Endothelial cell of umbilical vein (primary cell): ENCODE measurements at regions not wholly inside any gene's neighbourhood (a gene's known extent, or its start where the extent isn't known, plus 50 kb on each side); places are given as distances from the start of the nearest gene placed in this dataset.

Experiments
- EZH2 ChIP-seq: IDR thresholded peaks from 2 replicates; pipeline ENCODE4 v1.6.1; 2012; ENCODE audit warnings: borderline replicate concordance, low read depth, mild to moderate bottlenecking, moderate library complexity, low read length, inconsistent platforms; ENCODE audit not compliant: severe bottlenecking
- POLR2A ChIP-seq: IDR thresholded peaks from 2 replicates; pipeline ENCODE4 v1.6.1; 2012; ENCODE audit warnings: low read depth, mild to moderate bottlenecking, control low read depth, low read length
- TF ChIP-seq, protein P1 (sequence below), 2 donors: IDR thresholded peaks; 1 replicate in 1 of 2; 2 replicates in 1 of 2; pipeline ENCODE4 v1.5.1; 2011; ENCODE audit warnings: low read length in 2 of 2, mild to moderate bottlenecking in 2 of 2, moderate library complexity in 2 of 2, control low read depth in 1 of 2, inconsistent platforms in 1 of 2, low read depth in 1 of 2; ENCODE audit not compliant: insufficient read depth in 1 of 2; ENCODE audit errors: extremely low read depth in 1 of 2

DNA sequence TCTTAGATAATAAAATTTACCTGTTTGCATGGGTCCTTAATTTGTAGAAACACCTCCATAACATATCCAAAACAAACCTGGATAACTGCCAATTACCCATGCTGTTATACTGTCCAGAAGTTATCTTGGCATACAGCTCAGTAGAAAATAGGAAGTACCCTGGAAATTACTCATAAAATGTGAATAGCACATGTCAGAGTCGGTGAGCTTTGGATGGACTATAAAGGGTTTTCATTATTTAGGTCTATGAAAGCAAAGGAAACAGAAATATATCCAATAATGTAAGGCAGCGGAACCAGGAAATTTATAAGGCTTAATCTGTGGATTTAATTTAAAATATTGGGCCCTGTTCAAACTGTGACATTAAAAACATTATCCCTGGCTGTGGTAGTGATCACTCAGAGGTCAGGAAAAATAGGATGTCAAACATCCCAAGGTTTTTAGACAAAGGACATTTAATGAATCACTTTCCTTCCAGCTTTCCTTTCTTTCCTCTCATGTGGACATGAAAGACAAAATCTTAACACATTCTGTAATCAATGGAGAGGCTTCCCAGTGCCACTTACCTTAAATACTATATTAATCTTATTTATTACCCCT is 459.0 kb upstream of the DPH6 start:
- no peak for TF ChIP-seq POLR2A
- TF ChIP-seq, protein P1, sequence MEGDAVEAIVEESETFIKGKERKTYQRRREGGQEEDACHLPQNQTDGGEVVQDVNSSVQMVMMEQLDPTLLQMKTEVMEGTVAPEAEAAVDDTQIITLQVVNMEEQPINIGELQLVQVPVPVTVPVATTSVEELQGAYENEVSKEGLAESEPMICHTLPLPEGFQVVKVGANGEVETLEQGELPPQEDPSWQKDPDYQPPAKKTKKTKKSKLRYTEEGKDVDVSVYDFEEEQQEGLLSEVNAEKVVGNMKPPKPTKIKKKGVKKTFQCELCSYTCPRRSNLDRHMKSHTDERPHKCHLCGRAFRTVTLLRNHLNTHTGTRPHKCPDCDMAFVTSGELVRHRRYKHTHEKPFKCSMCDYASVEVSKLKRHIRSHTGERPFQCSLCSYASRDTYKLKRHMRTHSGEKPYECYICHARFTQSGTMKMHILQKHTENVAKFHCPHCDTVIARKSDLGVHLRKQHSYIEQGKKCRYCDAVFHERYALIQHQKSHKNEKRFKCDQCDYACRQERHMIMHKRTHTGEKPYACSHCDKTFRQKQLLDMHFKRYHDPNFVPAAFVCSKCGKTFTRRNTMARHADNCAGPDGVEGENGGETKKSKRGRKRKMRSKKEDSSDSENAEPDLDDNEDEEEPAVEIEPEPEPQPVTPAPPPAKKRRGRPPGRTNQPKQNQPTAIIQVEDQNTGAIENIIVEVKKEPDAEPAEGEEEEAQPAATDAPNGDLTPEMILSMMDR (IDR thresholded peaks at IDR 0.05; ENCODE audit: extremely low read depth in 1 of 2, insufficient read depth in 1 of 2, low read depth in 1 of 2, low read length in 2 of 2) = no peak
- TF ChIP-seq EZH2 = no peak
